OCI-LY7 (cell line): ENCODE measurements at regions not wholly inside any gene's neighbourhood (a gene's known extent, or its start where the extent isn't known, plus 50 kb on each side); places are given as distances from the start of the nearest gene placed in this dataset.

Experiments used
- BruUV-seq: library from RNA; stranded (reverse); fragments of 400-500 nt; replicated peaks from 2 replicates; lab custom pipeline; 2021; lab: Mats Ljungman, UMichigan
- CTCF ChIA-PET: fragments of 300-600 bp; sonication (Branson Sonifier 250); formaldehyde crosslinking; loops from one replicate; lab custom pipeline; 2022; ENCODE audit warnings: antibody characterized with exemption; ENCODE audit not compliant: unreplicated experiment; lab: Charles Lee
- POLR2A ChIA-PET: fragments of 300-600 bp; sonication (Branson Sonifier 250); formaldehyde crosslinking; loops from one replicate; lab custom pipeline; 2022; ENCODE audit warnings: antibody characterized with exemption; lab: Charles Lee
- DNase-seq: peaks from one replicate; pipeline ENCODE4 v3.0.0-alpha.2; 2015; ENCODE audit warnings: low spot score
- H2AFZ ChIP-seq: fragments of 200-600 bp; sonication (generic), shearing (Covaris generic); 2 replicates; pipeline ENCODE4 v1.6.1; 2014; ENCODE audit warnings: mild to moderate bottlenecking, antibody characterized with exemption, low read length, moderate library complexity
- H3K27ac ChIP-seq: fragments of 200-600 bp; sonication (generic); 2 replicates; pipeline ENCODE4 v1.5.1; 2014; ENCODE audit warnings: mixed run types, low read depth, mild to moderate bottlenecking, moderate library complexity, low read length, inconsistent platforms; ENCODE audit not compliant: poor library complexity, severe bottlenecking
- H3K36me3 ChIP-seq: fragments of 200-600 bp; sonication (generic); 2 replicates; pipeline ENCODE4 v1.6.1; 2014; ENCODE audit warnings: mild to moderate bottlenecking, antibody characterized with exemption, low read length, moderate library complexity, mixed read lengths; ENCODE audit not compliant: insufficient read depth
- H3K4me1 ChIP-seq: fragments of 200-600 bp; sonication (generic); 2 replicates; pipeline ENCODE4 v1.5.1; 2014; ENCODE audit warnings: mild to moderate bottlenecking, low read length; ENCODE audit not compliant: insufficient read depth, poor library complexity, severe bottlenecking
- H3K4me2 ChIP-seq: fragments of 200-600 bp; sonication (generic); 2 replicates; pipeline ENCODE4 v1.6.1; 2014; ENCODE audit warnings: mild to moderate bottlenecking, low read length
- H3K4me3 ChIP-seq: fragments of 200-600 bp; sonication (generic); 2 replicates; pipeline ENCODE4 v1.5.1; 2014; ENCODE audit warnings: mild to moderate bottlenecking, low read depth, low read length; ENCODE audit not compliant: poor library complexity, severe bottlenecking
- H3K79me2 ChIP-seq: fragments of 200-600 bp; sonication (generic); 2 replicates; pipeline ENCODE4 v1.6.1; 2016; ENCODE audit warnings: low read depth, mild to moderate bottlenecking, low read length, moderate library complexity, mixed read lengths; ENCODE audit not compliant: insufficient read depth
- H3K9me2 ChIP-seq: fragments of 200-600 bp; sonication (generic); 2 replicates; pipeline ENCODE4 v1.6.1; 2016; ENCODE audit warnings: mild to moderate bottlenecking, low read length, mixed read lengths; ENCODE audit not compliant: insufficient read depth
- H3K9me3 ChIP-seq: fragments of 200-600 bp; sonication (generic); 2 replicates; pipeline ENCODE4 v1.6.1; 2014; ENCODE audit warnings: mild to moderate bottlenecking, mixed run types, low read length, mixed read lengths
- H4K20me1 ChIP-seq: fragments of 200-600 bp; sonication (generic); 2 replicates; pipeline ENCODE4 v1.6.1; 2014; ENCODE audit warnings: mild to moderate bottlenecking, antibody characterized with exemption, low read length, moderate library complexity, mixed read lengths; ENCODE audit not compliant: insufficient read depth
- CTCF ChIP-seq: fragments of 200-600 bp; sonication (generic); conservative IDR thresholded peaks from 2 replicates; pipeline ENCODE4 v1.5.1; 2014; ENCODE audit warnings: mild to moderate bottlenecking, antibody characterized with exemption, low read length, moderate library complexity, mixed read lengths
- EZH2phosphoT487 ChIP-seq: fragments of 200-600 bp; sonication (generic); IDR thresholded peaks from 2 replicates; pipeline ENCODE4 v1.6.1; 2018; ENCODE audit warnings: low read depth, borderline replicate concordance, mild to moderate bottlenecking, mixed run types, antibody characterized with exemption, low read length, moderate library complexity, mixed read lengths
- intact Hi-C: fragments of 100-400 bp; cut with micrococcal nuclease; formaldehyde crosslinking; loops from one replicate; pipeline ENCODE4 v1.10.0; 2022; ENCODE audit not compliant: unreplicated experiment

- CTCF ChIA-PET, result no interaction called here
- H4K20me1 ChIP-seq, result no peaks in the 10 kb centered on the region
- no peaks in the 10 kb centered on the region for H3K9me2 ChIP-seq
- H3K9me3 ChIP-seq, result no peaks in the 10 kb centered on the region
- no peak for DNase-seq
- no peak overlapping the region for H3K4me3 ChIP-seq
- intact Hi-C loops, result no loop called here
- no peaks in the 10 kb centered on the region for H3K36me3 ChIP-seq
- BruUV-seq, result no TSS peak
- POLR2A ChIA-PET, result interaction anchor here (0.6 to 0.7 kb wide), 3 partner anchors 15 to 371 kb away, joined by 3 to 7 read pairs (median 3); no protein-coding TSS in a partner anchor
- no peaks in the 10 kb centered on the region for H3K4me1 ChIP-seq
- H3K27ac ChIP-seq, result no peak overlapping the region
- H2AFZ ChIP-seq, result no peak overlapping the region
- no peaks in the 10 kb centered on the region for H3K79me2 ChIP-seq
- H3K4me2 ChIP-seq, result no peak overlapping the region
- no peak for TF ChIP-seq CTCF
- TF ChIP-seq EZH2phosphoT487, result no peak
Measured at GRCh38 chr17:73753751-73754496, 109.7 kb upstream of the SDK2 start.

GRCh38 chr17:73754886-73755400, 110.7 kb upstream of the SDK2 start:
- Histone ChIP-seq H3K79me2 (no peaks in the 10 kb centered on the region), H3K27ac (no peak overlapping the region), H2AFZ (no peak overlapping the region), H3K4me3 (no peak overlapping the region), H3K4me1 (no peaks in the 10 kb centered on the region), H4K20me1 (no peaks in the 10 kb centered on the region), H3K9me2 (no peaks in the 10 kb centered on the region), H3K9me3 (no peaks in the 10 kb centered on the region), H3K4me2 (no peak overlapping the region), H3K36me3 (no peaks in the 10 kb centered on the region)
- CTCF ChIA-PET, result no interaction called here
- no peak for DNase-seq
- BruUV-seq, result no TSS peak
- TF ChIP-seq EZH2phosphoT487 (no peak), CTCF (no peak)
- intact Hi-C loops, result no loop called here
- POLR2A ChIA-PET, result no interaction called here

- H3K27ac ChIP-seq, result no peak overlapping the region
Measured at GRCh38 chr17:73757420-73757819, 113.2 kb upstream of the SDK2 start.

More at GRCh38 chr17:73757420-73757819, 113.2 kb upstream of the SDK2 start:
- ChIA-PET CTCF (no interaction called here), POLR2A (interaction anchor here (0.6 kb wide), 1 partner anchor 329 kb away, joined by 5 read pairs; no protein-coding TSS in a partner anchor)
- Histone ChIP-seq H3K9me3 (no peaks in the 10 kb centered on the region), H3K79me2 (no peaks in the 10 kb centered on the region), H3K4me1 (peaks cover 11% of the 10 kb centered on the region), H4K20me1 (no peaks in the 10 kb centered on the region), H3K9me2 (no peaks in the 10 kb centered on the region), H2AFZ (no peak overlapping the region), H3K36me3 (no peaks in the 10 kb centered on the region), H3K4me2 (no peak overlapping the region), H3K4me3 (no peak overlapping the region)
- TF ChIP-seq EZH2phosphoT487 (no peak), CTCF (no peak)
- no TSS peak for BruUV-seq
- no peak for DNase-seq
- intact Hi-C loops, result no loop called here
